GM21423 (cell line): ENCODE measurements at regions not wholly inside any gene's neighbourhood (a gene's known extent, or its start where the extent isn't known, plus 50 kb on each side); places are given as distances from the start of the nearest gene placed in this dataset.

ENCODE experiments used
- ATAC-seq: cut with Tn5 transposase; IDR thresholded peaks from one replicate; pipeline ENCODE4 v1.9.1; 2021; ENCODE audit warnings: mild to moderate bottlenecking, moderate library complexity; ENCODE audit not compliant: unreplicated experiment

DNA sequence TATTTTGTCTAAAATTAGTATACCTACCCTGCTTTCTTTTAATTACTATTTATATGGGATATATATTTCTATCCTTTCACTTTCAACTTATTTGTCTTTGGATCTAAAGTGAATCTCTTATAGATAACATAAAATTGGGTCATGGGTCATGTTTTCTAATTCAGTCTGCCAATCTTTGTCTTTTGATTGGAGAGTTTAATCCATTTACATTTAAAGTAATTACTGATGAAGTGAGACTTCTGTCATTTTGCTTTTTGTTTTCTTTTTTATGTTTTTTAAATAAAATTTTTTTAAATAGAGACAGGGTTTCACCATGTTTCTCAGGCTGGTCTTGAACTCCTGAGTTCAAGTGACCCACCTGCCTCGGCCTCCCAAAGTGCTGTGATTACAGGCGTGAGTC is 50.5 kb upstream of the PRDM1 start:
- ATAC-seq: no peak

DNA sequence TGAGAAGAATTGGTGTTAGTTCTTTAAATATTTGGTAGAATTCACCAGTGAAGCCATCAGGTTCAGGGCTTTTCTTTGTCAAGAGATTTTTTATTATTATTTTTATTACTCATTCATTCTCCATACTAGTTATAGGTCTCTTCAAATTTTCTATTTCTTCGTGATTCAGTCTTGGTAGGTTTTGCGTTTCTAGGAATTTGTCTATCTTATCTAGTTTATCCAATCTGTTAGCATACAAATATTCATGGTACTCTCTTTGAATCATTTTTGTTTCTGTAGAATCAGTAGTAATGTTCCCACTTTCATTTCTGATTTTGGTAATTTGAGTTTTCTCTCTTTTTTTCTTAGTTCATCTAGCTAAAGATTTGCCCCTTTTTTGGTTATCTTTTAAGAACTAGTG is 52.3 kb upstream of the PRDM1 start:
- no peak for ATAC-seq

DNA sequence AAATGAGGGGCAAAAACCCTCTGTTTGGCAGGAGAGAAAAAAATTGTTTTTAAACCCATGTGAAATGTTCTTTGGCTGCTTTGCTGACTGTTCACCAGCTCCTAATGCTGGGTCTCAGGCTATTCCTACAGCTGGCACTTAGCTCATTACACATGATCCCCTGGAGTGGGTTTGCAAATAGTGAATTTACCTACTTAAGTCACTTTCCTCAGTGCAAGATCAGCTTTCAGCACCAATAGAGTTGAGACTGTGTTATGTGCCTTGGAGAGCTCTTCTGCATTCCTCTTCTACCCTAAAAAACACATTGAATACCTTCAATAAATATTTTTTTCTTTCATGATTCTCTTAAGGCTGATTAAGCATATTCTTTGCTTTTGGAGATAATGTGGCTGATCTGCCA is 58.4 kb upstream of the PRDM1 start:
- no peak for ATAC-seq

- no peak for ATAC-seq
Measured at GRCh38 chr6:106026748-106027715, 59.1 kb upstream of the PRDM1 start.

DNA sequence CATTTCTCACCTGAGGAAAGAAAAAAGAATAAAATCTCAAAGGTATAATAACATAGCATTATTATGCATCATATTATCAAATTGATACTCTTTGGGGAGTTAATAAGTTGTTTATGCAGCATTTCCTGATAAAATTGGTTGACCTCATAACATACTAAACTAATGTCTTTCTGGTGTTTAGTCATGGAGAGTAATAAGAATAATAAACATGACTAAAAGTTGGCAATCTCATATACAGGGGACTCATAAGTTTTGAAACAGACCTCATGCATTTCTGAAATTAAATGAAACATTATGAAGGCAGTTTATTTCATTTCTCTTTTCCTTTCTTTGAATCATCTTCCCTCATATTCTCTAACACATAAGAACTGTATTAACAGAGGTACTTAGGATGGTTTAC is 60.5 kb upstream of the PRDM1 start:
- no peak for ATAC-seq

- ATAC-seq: no peak
Measured at GRCh38 chr6:106022801-106023200, 63.3 kb upstream of the PRDM1 start.

GRCh38 chr6:106017454-106017853 is 68.7 kb upstream of the PRDM1 start:
- ATAC-seq: no peak

- ATAC-seq: no peak
Measured at GRCh38 chr6:106014955-106015354, 71.2 kb upstream of the PRDM1 start.

DNA sequence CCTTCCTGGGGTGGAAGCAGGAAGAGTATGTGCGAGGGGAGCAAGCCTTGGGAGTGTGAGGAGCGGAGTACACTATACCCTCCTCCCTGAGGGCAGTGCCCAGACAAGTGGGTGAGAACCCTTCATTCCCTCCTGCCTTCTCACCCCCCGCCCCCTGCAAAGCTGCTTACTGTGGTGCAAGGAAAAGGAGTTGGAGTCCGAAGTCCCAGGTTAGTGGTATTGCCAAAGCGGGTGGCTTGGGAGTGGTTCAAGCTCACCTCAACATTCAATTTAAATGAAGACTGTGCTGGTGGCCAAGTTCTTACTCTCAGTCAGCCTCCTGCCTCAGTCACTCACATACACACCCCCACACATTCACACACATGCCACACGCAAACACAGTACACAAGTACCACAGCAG is 74.7 kb upstream of the PRDM1 start:
- ATAC-seq: no peak

- ATAC-seq: no peak
Measured at GRCh38 chr6:106005954-106006353, 80.2 kb upstream of the PRDM1 start.

DNA sequence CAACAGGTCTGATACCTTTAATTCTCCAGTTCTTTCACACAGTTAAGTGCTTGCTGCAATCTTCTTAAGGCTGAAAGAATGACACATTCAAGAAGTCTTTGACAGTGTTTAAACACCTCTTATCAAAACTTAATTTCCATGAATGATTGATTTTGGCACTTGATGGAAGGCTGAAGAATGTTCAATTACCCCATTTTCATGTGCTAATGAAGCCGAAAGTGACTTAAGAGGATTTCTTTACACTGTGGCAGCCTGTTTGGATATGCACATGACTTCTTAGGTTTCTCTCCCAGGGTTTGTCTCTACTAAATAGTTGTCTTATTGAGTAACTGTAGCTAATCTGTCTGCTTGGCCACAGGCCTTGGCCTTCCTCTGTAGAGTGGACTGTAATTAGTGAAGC is 81.1 kb upstream of the PRDM1 start:
- ATAC-seq: no peak

DNA sequence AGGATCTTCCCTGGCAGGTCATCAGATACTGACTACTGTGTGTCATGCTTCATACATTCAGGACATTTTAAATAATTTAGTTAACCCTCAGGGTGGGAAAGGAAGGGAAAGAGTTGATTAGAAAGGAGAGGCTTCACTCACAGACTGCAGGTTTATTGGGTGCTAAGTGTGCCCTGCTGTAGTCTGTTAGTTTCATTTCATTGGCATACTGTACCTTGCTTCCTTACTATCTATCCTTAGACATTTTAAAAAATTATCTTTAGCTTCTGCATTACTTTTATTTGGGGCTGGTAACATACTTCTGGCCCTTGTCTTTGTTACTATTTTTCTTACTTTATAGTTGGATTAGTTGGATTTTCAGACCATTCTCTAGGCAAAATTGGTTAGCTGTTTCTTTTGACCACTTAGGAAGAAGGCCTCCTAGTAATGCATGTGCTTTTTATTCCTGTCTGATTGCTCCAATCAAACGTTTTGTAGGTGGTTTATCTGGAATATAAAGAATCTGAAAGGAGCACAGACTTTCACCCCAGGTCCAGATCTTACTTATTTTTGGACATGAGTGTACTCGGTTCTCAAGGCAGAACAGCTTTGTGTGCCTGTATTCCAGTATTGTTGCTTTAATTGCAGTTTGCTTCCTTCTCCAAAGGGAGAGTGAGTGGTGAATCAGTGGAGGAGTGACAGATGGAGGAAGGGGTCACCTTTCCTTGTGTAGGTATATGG is 82.7 kb upstream of the PRDM1 start:
- ATAC-seq: no peak

DNA sequence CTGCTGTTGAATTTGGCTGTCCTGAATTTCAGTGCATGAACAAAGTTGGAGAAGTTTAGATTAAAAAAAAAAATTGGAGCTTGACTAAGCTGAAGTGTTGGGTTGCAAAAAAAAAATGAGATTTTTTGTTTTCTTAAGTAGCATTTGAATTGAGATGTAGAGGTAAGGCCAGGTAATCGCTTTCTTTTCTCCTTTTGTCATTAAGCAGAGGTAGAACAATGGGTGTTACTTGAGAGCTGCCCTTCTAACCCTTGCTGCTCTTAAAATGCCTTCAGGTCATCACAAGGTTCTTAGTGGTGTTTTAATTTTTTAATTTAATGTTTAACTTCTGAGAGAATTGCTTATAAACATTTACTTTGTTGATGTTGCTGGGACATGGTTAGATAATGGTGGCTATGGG is 84.1 kb upstream of the PRDM1 start:
- no peak for ATAC-seq

- no peak for ATAC-seq
Measured at GRCh38 chr6:106000935-106001334, 85.2 kb upstream of the PRDM1 start.

DNA sequence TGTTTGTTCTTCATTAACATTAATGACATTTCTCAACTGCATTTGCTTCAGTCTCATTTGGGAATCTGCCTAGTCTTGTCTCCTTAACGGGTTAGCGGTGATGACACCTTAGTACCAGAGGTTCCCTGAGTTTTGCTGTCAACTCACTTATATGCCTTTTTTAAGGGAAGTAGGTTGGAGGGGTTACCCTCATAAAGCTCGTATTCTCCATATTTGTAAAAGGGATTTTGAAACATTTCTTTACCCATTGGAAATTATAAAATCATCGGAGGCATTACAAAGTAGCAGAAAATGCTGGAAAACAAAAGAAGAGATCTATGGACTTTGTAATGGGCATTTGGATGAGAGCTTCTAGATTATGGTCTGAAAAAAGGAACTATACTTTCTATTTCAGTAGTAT is 88.7 kb upstream of the PRDM1 start:
- ATAC-seq: no peak

- no peak for ATAC-seq
Measured at GRCh38 chr6:105995391-105995865, 90.7 kb upstream of the PRDM1 start.

- ATAC-seq: peak; percentile 2
Measured at GRCh38 chr6:105994591-105995390, 91.3 kb upstream of the PRDM1 start.

- ATAC-seq: peak; percentile 26
Measured at GRCh38 chr6:105994118-105994590, 92.0 kb upstream of the PRDM1 start.

GRCh38 chr6:105993341-105994117 is 92.6 kb upstream of the PRDM1 start:
- ATAC-seq: no peak

DNA sequence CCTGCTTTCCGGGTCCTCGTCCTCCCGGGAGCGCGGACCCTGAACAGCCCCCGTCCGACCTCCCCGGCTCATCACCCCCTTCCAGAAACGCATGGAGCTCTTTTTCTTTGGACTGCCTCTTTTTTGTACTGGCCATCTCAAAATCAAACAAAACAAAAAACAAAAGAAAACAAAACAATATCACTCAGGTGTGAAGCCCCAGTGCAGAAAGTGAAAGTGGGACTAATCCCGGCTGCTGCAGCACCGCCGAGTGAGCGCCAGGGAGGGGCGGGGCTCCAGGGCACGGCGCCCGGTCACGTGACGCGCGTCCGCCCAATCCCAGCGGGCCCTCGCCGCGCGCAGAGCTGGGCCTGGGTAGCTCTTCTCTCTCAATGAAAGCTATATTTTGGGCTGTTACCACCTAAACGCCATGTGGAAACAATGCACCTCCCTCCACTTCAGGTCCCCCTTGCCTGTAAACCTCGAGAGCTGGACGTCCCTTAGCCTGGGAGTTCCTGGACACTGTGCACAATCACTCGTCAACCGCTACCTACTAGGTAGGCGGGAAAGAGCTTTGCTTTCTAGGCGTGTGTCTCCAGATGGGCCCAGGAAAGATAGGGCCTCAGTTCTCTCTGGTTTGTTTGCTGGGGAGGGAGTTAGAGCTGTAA is 93.7 kb upstream of the PRDM1 start:
- peak; percentile 84 for ATAC-seq
